ENCODE measurements at regions not wholly inside any gene's neighbourhood (a gene's known extent, or its start where the extent isn't known, plus 50 kb on each side); places are given as distances from the start of the nearest gene placed in this dataset.

GRCh38 chrX:10047631-10048030 is 80.5 kb downstream of the CLDN34 start:
- ChIA-PET POLR2A (no interaction called here), CTCF (no interaction called here)
- Mint-ChIP-seq H3K9me3 (ENCODE audit: insufficient read depth) (no peaks in the 10 kb centered on the region), H3K27ac (no peak overlapping the region), H3K4me1 (peaks cover 43% of the 10 kb centered on the region), H3K27me3 (no peaks in the 10 kb centered on the region), H3K4me3 (no peak overlapping the region)
- no peak for DNase-seq
- no peak for ATAC-seq (ENCODE audit: low read depth)
- intact Hi-C loops (cut with micrococcal nuclease) = no loop called here
- no CpG with 5 or more reads among the region's 6 CpGs for WGBS (ENCODE audit: insufficient coverage)
- peaks cover 8 to 9% of the 10 kb centered on the region in 2 donors for H3K4me1 ChIP-seq (ENCODE audit: control insufficient read depth in 2 of 2, insufficient read depth in 2 of 2, low read length in 2 of 2)
- H3K4me3 ChIP-seq (ENCODE audit: control extremely low read depth in 1 of 5, extremely low read depth in 1 of 5, insufficient read depth in 1 of 5, low read depth in 2 of 5, low read length in 4 of 5) = no peak overlapping the region
- peaks cover 5% of the 10 kb centered on the region for H4K20me1 ChIP-seq (ENCODE audit: control insufficient read depth, insufficient read depth, low read length, poor library complexity, severe bottlenecking)
- H2AFZ ChIP-seq (ENCODE audit: insufficient read depth, low read depth, low read length, poor library complexity, severe bottlenecking) = no peak overlapping the region
- H3K9me3 ChIP-seq (ENCODE audit: control extremely low read depth in 1 of 3, control insufficient read depth in 2 of 3, insufficient read depth in 1 of 3, low read length in 2 of 3) = no peaks in the 10 kb centered on the region
- no peak overlapping the region for H3K9ac ChIP-seq (ENCODE audit: low read length)
- H3K27me3 ChIP-seq (replicated peaks in 1 of 4; ENCODE audit: control extremely low read depth in 1 of 4, control insufficient read depth in 3 of 4, insufficient read depth in 4 of 4, low read length in 3 of 4) = no peaks in the 10 kb centered on the region
- peaks cover 57% of the 10 kb centered on the region for H3K79me2 ChIP-seq (ENCODE audit: control insufficient read depth, insufficient read depth, low read length)
- no peak for TF ChIP-seq CTCF (IDR thresholded peaks at IDR 0.05)
- no peak for TF ChIP-seq EZH2 (IDR thresholded peaks at IDR 0.05; ENCODE audit: borderline replicate concordance, insufficient read depth, low read depth, low read length, poor library complexity, severe bottlenecking)
- H3K27ac ChIP-seq (ENCODE audit: low read length in 2 of 2) = no peak overlapping the region
- no peaks in the 10 kb centered on the region for H3K36me3 ChIP-seq (replicated peaks in 1 of 2; ENCODE audit: control extremely low read depth in 1 of 2, control insufficient read depth in 1 of 2, extremely low read depth in 1 of 2, insufficient read depth in 2 of 2, low read length in 1 of 2)
- no peak overlapping the region for H3K4me2 ChIP-seq (replicated peaks; ENCODE audit: low read depth, low read length, poor library complexity, severe bottlenecking)

GRCh38 chrX:10048076-10048475 is 80.9 kb downstream of the CLDN34 start:
- CTCF ChIA-PET = interaction anchor here (0.9 kb wide), 1 partner anchor 72 kb away, joined by 3 read pairs; no protein-coding TSS in a partner anchor
- POLR2A ChIA-PET = no interaction called here

More at GRCh38 chrX:10048076-10048475, 80.9 kb downstream of the CLDN34 start:
- Histone ChIP-seq H3K9ac (ENCODE audit: low read length) (no peak overlapping the region), H3K9me3 (ENCODE audit: control extremely low read depth in 1 of 3, control insufficient read depth in 2 of 3, insufficient read depth in 1 of 3, low read length in 2 of 3) (no peaks in the 10 kb centered on the region), H3K36me3 (replicated peaks in 1 of 2; ENCODE audit: control extremely low read depth in 1 of 2, control insufficient read depth in 1 of 2, extremely low read depth in 1 of 2, insufficient read depth in 2 of 2, low read length in 1 of 2) (no peaks in the 10 kb centered on the region), H3K4me2 (replicated peaks; ENCODE audit: low read depth, low read length, poor library complexity, severe bottlenecking) (no peak overlapping the region), H3K27me3 (replicated peaks in 1 of 4; ENCODE audit: control extremely low read depth in 1 of 4, control insufficient read depth in 3 of 4, insufficient read depth in 4 of 4, low read length in 3 of 4) (no peaks in the 10 kb centered on the region), H4K20me1 (ENCODE audit: control insufficient read depth, insufficient read depth, low read length, poor library complexity, severe bottlenecking) (peaks cover 5% of the 10 kb centered on the region), H3K27ac (ENCODE audit: low read length in 2 of 2) (no peak overlapping the region), H2AFZ (ENCODE audit: insufficient read depth, low read depth, low read length, poor library complexity, severe bottlenecking) (no peak overlapping the region), H3K79me2 (ENCODE audit: control insufficient read depth, insufficient read depth, low read length) (peaks cover 52% of the 10 kb centered on the region), H3K4me1 (ENCODE audit: control insufficient read depth in 2 of 2, insufficient read depth in 2 of 2, low read length in 2 of 2) (peaks cover 12 to 13% of the 10 kb centered on the region in 2 donors), H3K4me3 (ENCODE audit: control extremely low read depth in 1 of 5, extremely low read depth in 1 of 5, insufficient read depth in 1 of 5, low read depth in 2 of 5, low read length in 4 of 5) (no peak overlapping the region)
- DNase-seq (no peak), ATAC-seq (ENCODE audit: low read depth) (no peak)
- no peaks in the 10 kb centered on the region for H3K9me3 Mint-ChIP-seq (ENCODE audit: insufficient read depth)
- H3K4me3 Mint-ChIP-seq = no peak overlapping the region
- intact Hi-C loops (cut with micrococcal nuclease) = no loop called here
- no peak overlapping the region for H3K27ac Mint-ChIP-seq
- no peaks in the 10 kb centered on the region for H3K27me3 Mint-ChIP-seq
- H3K4me1 Mint-ChIP-seq = peaks cover 43% of the 10 kb centered on the region
- 96% methylated on average over 6 of the region's 10 CpGs for WGBS (ENCODE audit: insufficient coverage)
- no peak for TF ChIP-seq EZH2 (IDR thresholded peaks at IDR 0.05; ENCODE audit: borderline replicate concordance, insufficient read depth, low read depth, low read length, poor library complexity, severe bottlenecking)
- TF ChIP-seq CTCF (IDR thresholded peaks at IDR 0.05) = no peak

Data from B cell (primary cell).